Ovary (tissue), 7 donors: ENCODE measurements at regions not wholly inside any gene's neighbourhood (a gene's known extent, or its start where the extent isn't known, plus 50 kb on each side); places are given as distances from the start of the nearest gene placed in this dataset.

Experiments used
- DNase-seq, 5 donors: peaks; one replicate each; pipeline ENCODE4 v3.0.0-alpha.2; 2019 to 2020
- H3K27ac ChIP-seq, 2 donors: fragments of 200-600 bp; one replicate each; pipeline versions ENCODE4 v1.5.1 to v1.8.0; 2019 to 2022
- H3K27me3 ChIP-seq: fragments of 200-600 bp; one replicate; pipeline ENCODE4 v1.8.0; 2022
- H3K36me3 ChIP-seq: fragments of 200-600 bp; sonication (generic); one replicate; pipeline ENCODE4 v1.5.1; 2019
- H3K4me1 ChIP-seq: one replicate; pipeline ENCODE4 v1.8.1; 2013; ENCODE audit warnings: mild to moderate bottlenecking, moderate library complexity; ENCODE audit not compliant: insufficient read depth
- H3K4me3 ChIP-seq: fragments of 200-600 bp; sonication (generic); one replicate; pipeline ENCODE4 v1.5.1; 2017
- H3K9me3 ChIP-seq, 2 donors: fragments of 200-600 bp in 1 of 2; sonication (generic) in 1 of 2; one replicate each; pipeline versions ENCODE4 v1.5.1 to v1.8.1; 2013 to 2019; ENCODE audit warnings: mild to moderate bottlenecking in 1 of 2, moderate library complexity in 1 of 2
- CTCF ChIP-seq, 3 donors: fragments of 450-650 bp in 2 of 3; fragments of 200-600 bp in 1 of 3; IDR thresholded peaks; one replicate each; pipeline versions ENCODE4 v1.5.1 to v1.8.0; 2016 to 2022; ENCODE audit warnings: antibody characterized with exemption in 3 of 3, mild to moderate bottlenecking in 1 of 3
- EP300 ChIP-seq: sonication (generic); formaldehyde crosslinking; IDR thresholded peaks from one replicate; pipeline ENCODE4 v1.6.1; 2017; ENCODE audit warnings: antibody characterized with exemption
- POLR2A ChIP-seq: fragments of 450-650 bp; IDR thresholded peaks from one replicate; pipeline ENCODE4 v1.6.1; 2017; ENCODE audit warnings: antibody characterized with exemption, mild to moderate bottlenecking, moderate library complexity
- WGBS, 3 donors: extraction: QIAGEN DNeasy Blood & Tissue Kit in 1 of 3; methylation state at CpG; one replicate each; pipeline versions ENCODE4 v1.1.5 to v1.1.7; 2013 to 2017; 5-methylcytosine and 5-hydroxymethylcytosine counted together
- intact Hi-C, 4 donors: fragments of 100-400 bp; cut with DNase I; formaldehyde crosslinking; loops; one replicate each; pipeline versions ENCODE4 v1.11.0 to v1.15.1; 2022 to 2023
- donor health status: DM: no; HTN: no; CAD: no; lungs with moderate emphysema.
- donor health status: DM: no; HTN: no; CAD: no.
- donor health status: Bipolar disorder and iron deficiency.
- donor health status: DM: no; HTN: no; CAD: no.
- donor health status: DM: yes; HTN: yes; CAD: no.

DNA sequence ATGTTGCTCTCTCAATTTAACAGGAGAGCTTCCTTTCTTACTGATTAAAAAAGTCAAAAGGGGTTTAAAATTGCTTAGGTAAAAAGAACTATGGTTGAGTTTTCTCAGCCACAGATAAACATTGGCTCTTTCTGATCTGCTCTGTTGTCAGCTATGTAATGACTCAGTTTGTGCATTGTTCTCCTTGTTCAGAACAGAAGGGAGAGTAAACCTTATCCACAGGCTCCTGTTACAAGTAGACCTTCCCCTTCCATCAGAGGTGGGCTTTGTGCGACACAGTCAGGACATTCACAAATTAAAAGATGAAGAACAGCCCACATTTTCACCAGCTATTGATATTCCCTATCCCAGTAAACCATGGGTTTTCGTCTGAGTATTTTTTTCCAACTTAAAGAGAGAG is 236.3 kb upstream of the SEMA6A start:
- DNase-seq: no peak
- Histone ChIP-seq H3K27me3 (no peaks in the 10 kb centered on the region), H3K36me3 (no peaks in the 10 kb centered on the region), H3K27ac (no peak overlapping the region), H3K4me1 (no peaks in the 10 kb centered on the region), H3K4me3 (no peak overlapping the region), H3K9me3 (no peaks in the 10 kb centered on the region)
- intact Hi-C loops: no loop called here
- TF ChIP-seq CTCF (IDR thresholded peaks at IDR 0.05) (no peak), POLR2A (no peak), EP300 (no peak)
- 72 to 76% (median 75%) methylated on average over 2 of the region's 2 CpGs for WGBS, 3 donors

GRCh38 chr5:116806836-116807235 is 232.2 kb upstream of the SEMA6A start:
- intact Hi-C loops: no loop called here
- no peaks in the 10 kb centered on the region for H3K9me3 ChIP-seq
- WGBS, 3 donors: 16 to 26% (median 26%) methylated on average over 3 of the region's 3 CpGs
- no peaks in the 10 kb centered on the region for H3K4me1 ChIP-seq
- no peak overlapping the region for H3K27ac ChIP-seq
- H3K27me3 ChIP-seq: no peaks in the 10 kb centered on the region
- no peak for TF ChIP-seq EP300
- no peak for TF ChIP-seq POLR2A
- TF ChIP-seq CTCF (IDR thresholded peaks at IDR 0.05): no peak
- no peak overlapping the region for H3K4me3 ChIP-seq
- no peak for DNase-seq
- no peaks in the 10 kb centered on the region for H3K36me3 ChIP-seq

DNA sequence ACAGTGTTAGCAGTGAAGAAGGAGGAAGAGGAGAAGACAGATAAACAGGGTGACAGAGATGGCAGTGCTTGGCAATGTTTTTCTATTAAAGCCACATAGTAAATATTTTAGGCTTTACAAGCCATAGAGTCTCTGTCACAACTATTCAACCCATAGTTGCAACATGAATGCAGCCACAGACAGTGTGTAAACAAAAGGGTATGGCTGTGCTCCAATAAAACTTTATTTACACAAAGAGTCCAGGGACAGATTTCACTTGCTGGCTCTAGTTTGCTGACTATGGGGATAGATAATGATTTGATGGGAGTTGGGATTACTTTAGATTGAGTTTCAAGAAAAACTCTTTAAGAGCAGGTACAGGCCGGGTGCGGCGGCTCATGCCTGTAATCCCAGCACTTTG is 224.8 kb upstream of the SEMA6A start:
- 97 to 100% (median 98%) methylated on average over 3 of the region's 3 CpGs for WGBS, 3 donors
- no peak for TF ChIP-seq CTCF (IDR thresholded peaks at IDR 0.05)
- no peak for TF ChIP-seq POLR2A
- TF ChIP-seq EP300: no peak
- no peaks in the 10 kb centered on the region for H3K27me3 ChIP-seq
- no peak for DNase-seq
- H3K27ac ChIP-seq: no peak overlapping the region
- intact Hi-C loops: no loop called here
- no peaks in the 10 kb centered on the region for H3K36me3 ChIP-seq
- H3K9me3 ChIP-seq: no peaks in the 10 kb centered on the region
- no peak overlapping the region for H3K4me3 ChIP-seq
- H3K4me1 ChIP-seq: no peaks in the 10 kb centered on the region

DNA sequence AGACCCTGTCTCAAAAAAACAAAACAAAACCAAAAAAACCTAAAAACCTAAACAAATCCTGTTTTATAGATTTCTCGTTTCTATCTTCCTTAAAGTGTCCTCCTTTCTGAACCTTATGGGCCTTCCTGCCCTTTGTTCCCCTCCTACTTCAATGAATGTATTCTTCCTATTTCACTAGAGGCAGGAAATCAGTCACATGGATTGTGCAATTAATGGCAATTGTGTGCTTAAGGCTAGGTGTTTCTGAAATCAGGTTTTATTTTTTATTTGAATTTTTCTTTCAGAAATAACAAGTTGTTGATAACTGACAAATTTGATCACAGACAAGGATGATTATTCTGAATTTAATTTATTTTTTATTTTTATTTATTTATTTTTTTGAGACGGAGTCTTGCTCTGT is 220.6 kb upstream of the SEMA6A start:
- H3K27me3 ChIP-seq: no peaks in the 10 kb centered on the region
- intact Hi-C loops: no loop called here
- DNase-seq: no peak
- no peaks in the 10 kb centered on the region for H3K9me3 ChIP-seq
- no peaks in the 10 kb centered on the region for H3K36me3 ChIP-seq
- 85 to 88% (median 87%) methylated on average over 2 of the region's 2 CpGs for WGBS, 3 donors
- no peak overlapping the region for H3K4me3 ChIP-seq
- no peak for TF ChIP-seq EP300
- no peak for TF ChIP-seq CTCF (IDR thresholded peaks at IDR 0.05)
- TF ChIP-seq POLR2A: no peak
- H3K27ac ChIP-seq: no peak overlapping the region
- H3K4me1 ChIP-seq: no peaks in the 10 kb centered on the region

GRCh38 chr5:116789522-116789921 is 214.9 kb upstream of the SEMA6A start:
- TF ChIP-seq EP300: no peak

More at GRCh38 chr5:116789522-116789921, 214.9 kb upstream of the SEMA6A start:
- H3K4me1 ChIP-seq: no peaks in the 10 kb centered on the region
- no peak overlapping the region for H3K27ac ChIP-seq
- H3K27me3 ChIP-seq: no peaks in the 10 kb centered on the region
- no peaks in the 10 kb centered on the region for H3K36me3 ChIP-seq
- H3K9me3 ChIP-seq: no peaks in the 10 kb centered on the region
- H3K4me3 ChIP-seq: no peak overlapping the region
- intact Hi-C loops: no loop called here
- no peak for DNase-seq
- WGBS, 3 donors: 88 to 100% (median 98%) methylated on average over 1 of the region's 1 CpG
